IPS-18c (cell line): ENCODE measurements at regions not wholly inside any gene's neighbourhood (a gene's known extent, or its start where the extent isn't known, plus 50 kb on each side); places are given as distances from the start of the nearest gene placed in this dataset.
"Not testable (repeated sequence)": the region's sequence is repeated elsewhere in the genome, so short reads cannot be mapped to it uniquely, and the experiment has no call there.

ENCODE experiments used
- H3K4me3 ChIP-seq: 2 replicates; pipeline ENCODE4 v1.7.0; 2013; ENCODE audit warnings: low read depth, mild to moderate bottlenecking, low read length, moderate library complexity; ENCODE audit not compliant: insufficient read depth
- H3K9me3 ChIP-seq: one replicate; pipeline ENCODE4 v1.6.1; 2013; ENCODE audit warnings: mild to moderate bottlenecking, low read length, moderate library complexity; ENCODE audit not compliant: control insufficient read depth, insufficient read depth

GRCh38 chr6:170036367-170036766, 254.5 kb downstream of the DLL1 start:
- H3K9me3 ChIP-seq, H3K4me3 ChIP-seq: not testable (repeated sequence)

GRCh38 chr6:170035901-170036304, 255.0 kb downstream of the DLL1 start:
- peaks cover 5% of the 10 kb centered on the region for H3K9me3 ChIP-seq
- no peak overlapping the region for H3K4me3 ChIP-seq

GRCh38 chr6:170035044-170035443, 255.8 kb downstream of the DLL1 start:
- Histone ChIP-seq H3K4me3 (no peak overlapping the region), H3K9me3 (peaks cover 5% of the 10 kb centered on the region)

- Histone ChIP-seq H3K9me3 (peaks cover 5% of the 10 kb centered on the region), H3K4me3 (no peak overlapping the region)
Observed at GRCh38 chr6:170034294-170034693, 256.6 kb downstream of the DLL1 start.

GRCh38 chr6:170033666-170034065, 257.2 kb downstream of the DLL1 start:
- no peak overlapping the region for H3K4me3 ChIP-seq
- H3K9me3 ChIP-seq = peaks cover 5% of the 10 kb centered on the region

- peaks cover 5% of the 10 kb centered on the region for H3K9me3 ChIP-seq
- no peak overlapping the region for H3K4me3 ChIP-seq
Observed at GRCh38 chr6:170032706-170033309, 258.1 kb downstream of the DLL1 start.

- H3K9me3 ChIP-seq = peaks cover 5% of the 10 kb centered on the region
- H3K4me3 ChIP-seq = no peak overlapping the region
Observed at GRCh38 chr6:170032197-170032596, 258.7 kb downstream of the DLL1 start.

- peaks cover 5% of the 10 kb centered on the region for H3K9me3 ChIP-seq
- H3K4me3 ChIP-seq = no peak overlapping the region
Observed at GRCh38 chr6:170031684-170032121, 259.2 kb downstream of the DLL1 start.

GRCh38 chr6:170030821-170031471, 259.9 kb downstream of the DLL1 start:
- peaks cover 5% of the 10 kb centered on the region for H3K9me3 ChIP-seq
- no peak overlapping the region for H3K4me3 ChIP-seq

- Histone ChIP-seq H3K4me3 (no peak overlapping the region), H3K9me3 (peaks cover 2% of the 10 kb centered on the region)
Observed at GRCh38 chr6:170030284-170030815, 260.5 kb downstream of the DLL1 start.

GRCh38 chr6:170029416-170030283, 261.2 kb downstream of the DLL1 start:
- peaks cover 2% of the 10 kb centered on the region for H3K9me3 ChIP-seq
- no peak overlapping the region for H3K4me3 ChIP-seq

GRCh38 chr6:170028629-170029345, 262.1 kb downstream of the DLL1 start:
- no peak overlapping the region for H3K4me3 ChIP-seq
- peaks cover 2% of the 10 kb centered on the region for H3K9me3 ChIP-seq

- no peak overlapping the region for H3K4me3 ChIP-seq
- peaks cover under 1% of the 10 kb centered on the region for H3K9me3 ChIP-seq
Observed at GRCh38 chr6:170027647-170028043, 263.2 kb downstream of the DLL1 start.

GRCh38 chr6:170026751-170027646, 263.9 kb downstream of the DLL1 start:
- Histone ChIP-seq H3K9me3 (no peaks in the 10 kb centered on the region), H3K4me3 (no peak overlapping the region)

GRCh38 chr6:170025935-170026750, 264.7 kb downstream of the DLL1 start:
- H3K9me3 ChIP-seq = no peaks in the 10 kb centered on the region

More at GRCh38 chr6:170025935-170026750, 264.7 kb downstream of the DLL1 start:
- no peak overlapping the region for H3K4me3 ChIP-seq
